ENCODE measurements at regions not wholly inside any gene's neighbourhood (a gene's known extent, or its start where the extent isn't known, plus 50 kb on each side); places are given as distances from the start of the nearest gene placed in this dataset.

DNA sequence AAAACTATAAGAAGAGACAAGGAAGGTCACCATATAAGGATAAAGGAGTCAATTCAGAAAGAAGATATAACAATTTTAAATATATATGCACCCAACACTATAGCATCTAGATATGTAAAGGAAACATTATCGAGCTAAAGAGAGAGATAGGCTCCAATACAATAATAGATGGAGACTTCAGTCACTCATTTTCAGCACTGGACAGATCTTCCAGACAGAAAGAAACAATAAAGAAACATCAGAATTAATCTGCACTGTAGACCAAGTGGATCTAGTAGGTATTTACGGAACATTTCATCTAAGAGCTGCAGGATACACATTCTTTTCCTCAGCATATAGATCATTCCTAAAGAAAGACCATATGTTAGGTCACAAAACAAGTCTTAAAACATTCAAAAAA, 463.5 kb downstream of the KCTD16 start:
- TF ChIP-seq, protein P1, sequence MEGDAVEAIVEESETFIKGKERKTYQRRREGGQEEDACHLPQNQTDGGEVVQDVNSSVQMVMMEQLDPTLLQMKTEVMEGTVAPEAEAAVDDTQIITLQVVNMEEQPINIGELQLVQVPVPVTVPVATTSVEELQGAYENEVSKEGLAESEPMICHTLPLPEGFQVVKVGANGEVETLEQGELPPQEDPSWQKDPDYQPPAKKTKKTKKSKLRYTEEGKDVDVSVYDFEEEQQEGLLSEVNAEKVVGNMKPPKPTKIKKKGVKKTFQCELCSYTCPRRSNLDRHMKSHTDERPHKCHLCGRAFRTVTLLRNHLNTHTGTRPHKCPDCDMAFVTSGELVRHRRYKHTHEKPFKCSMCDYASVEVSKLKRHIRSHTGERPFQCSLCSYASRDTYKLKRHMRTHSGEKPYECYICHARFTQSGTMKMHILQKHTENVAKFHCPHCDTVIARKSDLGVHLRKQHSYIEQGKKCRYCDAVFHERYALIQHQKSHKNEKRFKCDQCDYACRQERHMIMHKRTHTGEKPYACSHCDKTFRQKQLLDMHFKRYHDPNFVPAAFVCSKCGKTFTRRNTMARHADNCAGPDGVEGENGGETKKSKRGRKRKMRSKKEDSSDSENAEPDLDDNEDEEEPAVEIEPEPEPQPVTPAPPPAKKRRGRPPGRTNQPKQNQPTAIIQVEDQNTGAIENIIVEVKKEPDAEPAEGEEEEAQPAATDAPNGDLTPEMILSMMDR (IDR thresholded peaks at IDR 0.05; ENCODE audit: low read depth, low read length), result no peak
- no peak for TF ChIP-seq EZH2phosphoT487 (IDR thresholded peaks at IDR 0.05; ENCODE audit: low read depth)
